ENCODE measurements at regions not wholly inside any gene's neighbourhood (a gene's known extent, or its start where the extent isn't known, plus 50 kb on each side); places are given as distances from the start of the nearest gene placed in this dataset.

DNA sequence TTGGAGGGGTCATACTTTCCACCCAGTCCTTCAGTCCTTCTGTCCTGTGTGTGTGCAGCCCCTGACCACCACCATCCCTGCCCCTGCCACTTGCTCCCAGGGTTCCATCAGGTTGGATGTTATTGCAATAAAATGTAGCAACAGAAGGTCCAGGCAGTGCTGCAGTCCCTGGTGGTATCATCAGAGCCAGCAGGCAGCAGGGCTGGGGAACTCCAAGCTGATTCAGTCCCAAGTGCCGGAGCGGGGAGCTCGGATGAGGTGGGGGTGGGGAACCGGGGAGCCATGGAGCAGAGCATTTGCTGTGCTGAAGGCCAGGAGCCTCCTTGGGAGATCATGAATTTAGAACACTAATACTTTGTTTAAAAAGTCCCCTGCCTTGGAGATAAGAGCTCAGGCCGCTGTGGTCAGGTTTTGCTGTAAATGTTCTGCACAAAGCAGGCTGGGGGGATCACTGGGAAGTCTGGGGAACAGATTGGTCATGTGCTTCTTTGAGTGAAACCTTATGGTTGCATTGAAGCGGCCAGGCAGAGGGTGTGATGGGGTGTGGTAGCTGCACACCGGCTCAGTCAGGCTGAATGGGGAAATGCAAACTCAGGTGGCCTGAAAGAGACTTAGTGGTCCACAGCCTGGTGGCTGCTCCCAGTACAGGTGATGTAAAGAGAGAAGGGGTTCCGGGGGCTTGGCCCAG is 225.9 kb downstream of the SEC14L1 start:
- POLR2A ChIA-PET, result interaction anchor here (1.7 kb wide), 1 partner anchor 16 kb away, joined by 4 read pairs; no protein-coding TSS in a partner anchor
- ATAC-seq (ENCODE audit: low read depth), result peak; percentile 36
- Mint-ChIP-seq H3K4me3 (peak overlapping the region; percentile 48), H3K36me3 (peaks cover 2% of the 10 kb centered on the region), H3K9me3 (no peaks in the 10 kb centered on the region), H3K4me1 (peaks cover 50% of the 10 kb centered on the region), H3K27ac (no peak overlapping the region), H3K27me3 (peaks cover 14% of the 10 kb centered on the region)
- no peak for DNase-seq

GRCh38 chr17:77369544-77369971 is 228.8 kb downstream of the SEC14L1 start:
- H3K36me3 Mint-ChIP-seq, result peaks cover 5% of the 10 kb centered on the region
- H3K9me3 Mint-ChIP-seq, result no peaks in the 10 kb centered on the region
- H3K4me3 Mint-ChIP-seq, result no peak overlapping the region
- no peak for ATAC-seq (ENCODE audit: low read depth)
- H3K27ac Mint-ChIP-seq, result no peak overlapping the region
- H3K4me1 Mint-ChIP-seq, result peaks cover 47% of the 10 kb centered on the region
- peaks cover 10% of the 10 kb centered on the region for H3K27me3 Mint-ChIP-seq
- POLR2A ChIA-PET, result interaction anchor here (1.7 kb wide), 1 partner anchor 12 kb away, joined by 4 read pairs; no protein-coding TSS in a partner anchor
- no peak for DNase-seq

GRCh38 chr17:77370586-77370985 is 229.8 kb downstream of the SEC14L1 start:
- Mint-ChIP-seq H3K36me3 (peaks cover 8% of the 10 kb centered on the region), H3K27me3 (peaks cover 2% of the 10 kb centered on the region), H3K27ac (peak overlapping the region; percentile 18), H3K4me1 (peaks cover 45% of the 10 kb centered on the region), H3K9me3 (no peaks in the 10 kb centered on the region), H3K4me3 (peak overlapping the region; percentile 47)
- DNase-seq (no peak), ATAC-seq (ENCODE audit: low read depth) (no peak)
- POLR2A ChIA-PET, result interaction anchor here (1.3 to 1.7 kb wide), 2 partner anchors 13 to 45 kb away, joined by 3 to 4 read pairs; no protein-coding TSS in a partner anchor

- POLR2A ChIA-PET, result interaction anchor here (1.1 to 4.4 kb wide), 4 partner anchors 17 to 50 kb away, joined by 3 to 17 read pairs (median 7); no protein-coding TSS in a partner anchor
- Mint-ChIP-seq H3K36me3 (peaks cover 12% of the 10 kb centered on the region), H3K27ac (no peak overlapping the region), H3K27me3 (no peaks in the 10 kb centered on the region), H3K4me3 (peak overlapping the region; percentile 78), H3K9me3 (no peaks in the 10 kb centered on the region), H3K4me1 (peaks cover 45% of the 10 kb centered on the region)
- ATAC-seq (ENCODE audit: low read depth) (no peak), DNase-seq (no peak)
Observed at GRCh38 chr17:77371117-77371887, 230.5 kb downstream of the SEC14L1 start.

DNA sequence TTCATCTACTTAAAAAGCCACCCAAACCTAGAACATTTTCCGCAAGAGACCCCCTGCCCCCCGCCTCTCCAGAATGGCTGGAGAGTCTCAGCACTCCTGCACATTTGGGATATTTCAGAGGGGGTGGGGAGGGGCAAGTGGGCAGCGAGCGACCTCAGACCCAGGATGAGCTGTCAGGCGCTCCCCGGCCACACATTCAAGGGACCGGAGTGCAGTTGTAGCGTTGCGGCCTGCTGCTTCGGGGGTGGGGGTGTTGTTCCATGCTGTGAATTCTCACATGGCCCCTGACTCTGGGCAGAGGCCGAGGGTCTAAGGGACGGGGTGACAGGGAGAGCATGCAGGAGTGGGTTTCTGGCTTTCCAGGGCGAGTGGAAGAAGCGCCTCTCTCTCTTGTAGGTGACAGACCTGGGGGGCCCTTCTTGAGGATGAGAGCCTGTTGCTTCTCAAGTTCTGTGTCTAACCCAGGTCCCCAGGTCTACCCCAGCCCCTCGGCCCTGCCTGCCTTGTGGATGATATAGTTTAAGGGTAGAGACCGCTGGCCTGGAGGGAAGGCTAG is 231.2 kb downstream of the SEC14L1 start:
- DNase-seq (no peak), ATAC-seq (ENCODE audit: low read depth) (no peak)
- no peaks in the 10 kb centered on the region for H3K27me3 Mint-ChIP-seq
- peak overlapping the region; percentile 89 for H3K27ac Mint-ChIP-seq
- H3K4me3 Mint-ChIP-seq, result peak overlapping the region; percentile 78
- H3K9me3 Mint-ChIP-seq, result no peaks in the 10 kb centered on the region
- peaks cover 44% of the 10 kb centered on the region for H3K4me1 Mint-ChIP-seq
- H3K36me3 Mint-ChIP-seq, result peaks cover 16% of the 10 kb centered on the region
- POLR2A ChIA-PET, result interaction anchor here (1.1 to 4.4 kb wide), 6 partner anchors 10 to 49 kb away, joined by 3 to 17 read pairs (median 10); no protein-coding TSS in a partner anchor

GRCh38 chr17:77372444-77373298 is 231.9 kb downstream of the SEC14L1 start:
- Mint-ChIP-seq H3K9me3 (no peaks in the 10 kb centered on the region), H3K27ac (peak overlapping the region; percentile 89), H3K27me3 (no peaks in the 10 kb centered on the region), H3K36me3 (peaks cover 16% of the 10 kb centered on the region), H3K4me3 (peak overlapping the region; percentile 78), H3K4me1 (peaks cover 45% of the 10 kb centered on the region)
- POLR2A ChIA-PET, result interaction anchor here (0.6 to 5.9 kb wide), 9 partner anchors 9 to 264 kb away, joined by 3 to 24 read pairs (median 10); no protein-coding TSS in a partner anchor
- DNase-seq, result peak; percentile 89
- ATAC-seq (ENCODE audit: low read depth), result peak; percentile 43

GRCh38 chr17:77373299-77374169 is 232.8 kb downstream of the SEC14L1 start:
- H3K36me3 Mint-ChIP-seq, result peaks cover 14% of the 10 kb centered on the region
- peak; percentile 66 for DNase-seq
- peaks cover 52% of the 10 kb centered on the region for H3K4me1 Mint-ChIP-seq
- H3K27ac Mint-ChIP-seq, result peak overlapping the region; percentile 98
- peak; percentile 13 for ATAC-seq (ENCODE audit: low read depth)
- no peaks in the 10 kb centered on the region for H3K27me3 Mint-ChIP-seq
- H3K9me3 Mint-ChIP-seq, result no peaks in the 10 kb centered on the region
- POLR2A ChIA-PET, result interaction anchor here (0.6 to 5.9 kb wide), 25 partner anchors 9 to 585 kb away, joined by 3 to 84 read pairs (median 6); partner anchors contain the start of gene TNRC6C
- peak overlapping the region; percentile 96 for H3K4me3 Mint-ChIP-seq

GRCh38 chr17:77374170-77374936 is 233.6 kb downstream of the SEC14L1 start:
- Mint-ChIP-seq H3K36me3 (peaks cover 14% of the 10 kb centered on the region), H3K4me3 (peak overlapping the region; percentile 96), H3K27me3 (no peaks in the 10 kb centered on the region), H3K27ac (peak overlapping the region; percentile 98), H3K4me1 (peaks cover 48% of the 10 kb centered on the region), H3K9me3 (no peaks in the 10 kb centered on the region)
- DNase-seq (peak; percentile 82), ATAC-seq (ENCODE audit: low read depth) (peak; percentile 69)
- POLR2A ChIA-PET, result interaction anchor here (0.9 to 5.9 kb wide), 24 partner anchors 8 to 584 kb away, joined by 3 to 84 read pairs (median 6); partner anchors contain the start of gene TNRC6C

DNA sequence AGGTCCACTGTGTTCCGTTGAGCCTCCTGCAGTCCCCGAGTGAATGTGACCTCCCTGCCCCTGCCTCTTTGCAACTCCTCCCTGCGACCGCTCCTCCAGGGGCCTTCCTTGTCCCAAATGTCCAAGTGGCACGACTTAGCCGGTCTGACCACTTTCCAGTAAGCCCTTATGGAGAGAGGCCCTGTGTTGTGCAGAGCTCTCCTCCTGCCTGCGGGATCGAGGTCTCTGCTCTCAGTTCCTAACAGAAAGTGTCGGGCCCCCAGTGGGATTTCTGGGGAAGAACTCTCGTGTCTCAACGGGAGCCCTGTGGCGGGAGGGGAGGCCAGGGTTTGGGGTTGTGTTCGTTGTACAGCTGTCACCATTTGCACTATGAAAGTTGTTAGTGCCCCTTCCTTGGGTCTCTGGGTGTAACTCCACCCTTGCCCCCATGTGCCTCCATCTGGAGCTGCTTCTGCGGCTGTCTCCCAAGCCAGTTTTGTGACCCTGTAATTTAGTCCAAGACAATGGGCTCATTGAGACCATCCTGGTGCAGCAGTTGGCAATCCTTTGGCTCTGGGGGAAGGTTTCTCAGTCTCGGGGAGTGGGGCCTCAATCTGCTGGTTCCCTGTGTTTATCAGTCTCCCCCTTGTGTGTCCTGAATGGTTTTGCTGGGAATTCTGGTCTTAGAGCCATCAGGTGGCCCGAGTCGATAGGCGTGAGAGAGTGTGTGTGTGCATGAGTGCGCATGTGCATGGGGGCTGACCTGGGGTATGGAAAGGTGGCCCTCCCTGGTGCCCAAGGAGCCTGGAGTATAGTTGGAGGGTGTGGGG is 234.5 kb downstream of the SEC14L1 start:
- DNase-seq, result no peak
- ATAC-seq (ENCODE audit: low read depth), result no peak
- H3K4me3 Mint-ChIP-seq, result peak overlapping the region; percentile 96
- peak overlapping the region; percentile 98 for H3K27ac Mint-ChIP-seq
- H3K4me1 Mint-ChIP-seq, result peaks cover 53% of the 10 kb centered on the region
- POLR2A ChIA-PET, result interaction anchor here (0.6 to 5.9 kb wide), 24 partner anchors 13 to 622 kb away, joined by 3 to 84 read pairs (median 4); no protein-coding TSS in a partner anchor
- no peaks in the 10 kb centered on the region for H3K9me3 Mint-ChIP-seq
- no peaks in the 10 kb centered on the region for H3K27me3 Mint-ChIP-seq
- peaks cover 16% of the 10 kb centered on the region for H3K36me3 Mint-ChIP-seq

DNA sequence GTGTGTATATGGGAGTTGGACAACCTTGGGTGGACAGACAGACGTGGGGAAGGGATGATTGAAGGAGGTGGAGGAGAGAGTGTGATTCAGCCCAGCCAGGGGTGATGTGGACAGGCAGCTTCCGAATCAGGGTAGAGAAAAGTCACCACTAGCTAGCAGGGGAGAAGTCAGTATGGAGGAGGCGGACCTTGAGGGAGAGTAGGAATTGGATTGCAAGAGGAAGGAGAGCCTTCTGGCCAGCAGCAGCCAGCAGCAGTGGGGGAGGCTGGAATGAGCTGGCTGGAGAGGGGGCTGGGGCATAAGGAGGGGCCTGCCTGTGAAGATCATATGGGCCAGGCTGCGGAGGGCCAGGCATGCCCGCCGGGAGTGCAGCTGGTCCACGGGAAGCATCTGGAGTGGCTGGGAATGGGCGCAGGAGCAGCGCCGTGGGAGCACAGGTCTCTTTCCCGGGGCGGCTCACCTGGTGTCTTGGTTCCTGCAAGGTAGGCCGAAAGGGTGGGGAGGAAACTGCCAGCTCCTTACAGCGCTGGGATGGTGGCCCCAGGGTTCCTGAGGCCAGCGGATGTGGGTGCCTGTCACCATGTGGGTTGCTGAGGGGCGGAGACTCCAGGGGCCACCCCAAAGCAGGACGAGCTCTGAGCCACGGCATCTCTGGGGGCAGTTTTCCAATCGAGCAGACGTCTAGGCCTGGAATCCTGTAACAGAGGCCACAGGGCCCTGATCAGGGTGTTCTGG is 235.3 kb downstream of the SEC14L1 start:
- DNase-seq (peak; percentile 83), ATAC-seq (ENCODE audit: low read depth) (peak; percentile 53)
- Mint-ChIP-seq H3K27ac (peak overlapping the region; percentile 98), H3K9me3 (no peaks in the 10 kb centered on the region), H3K27me3 (no peaks in the 10 kb centered on the region), H3K36me3 (peaks cover 16% of the 10 kb centered on the region), H3K4me3 (peak overlapping the region; percentile 96), H3K4me1 (peaks cover 50% of the 10 kb centered on the region)
- POLR2A ChIA-PET, result interaction anchor here (0.6 to 5.9 kb wide), 20 partner anchors 12 to 623 kb away, joined by 3 to 84 read pairs (median 4); no protein-coding TSS in a partner anchor

Measured in activated naive CD8-positive, alpha-beta T cell treated with anti-CD3 and anti-CD28 coated beads, Interleukin-2, amount 10 ng/mL, durations not matched to agents 7 days and 5 days (primary cell).